CD4-positive, alpha-beta T cell (primary cell): ENCODE measurements at regions not wholly inside any gene's neighbourhood (a gene's known extent, or its start where the extent isn't known, plus 50 kb on each side); places are given as distances from the start of the nearest gene placed in this dataset.

Experiments used
- ATAC-seq: fragments of 200-7000 bp; cut with Tn5 transposase; one replicate; pipeline ENCODE4 v1.10.0; 2022; ENCODE audit warnings: mild to moderate bottlenecking; ENCODE audit not compliant: poor library complexity
- CTCF ChIA-PET: fragments of 350-600 bp; sonication (Branson Sonifier 250); formaldehyde crosslinking; loops from one replicate; lab custom pipeline; 2021; ENCODE audit warnings: antibody characterized with exemption, inconsistent platforms; lab: Charles Lee
- POLR2A ChIA-PET: fragments of 350-600 bp; sonication (Branson Sonifier 250); formaldehyde crosslinking; loops from one replicate; lab custom pipeline; 2021; ENCODE audit warnings: antibody characterized with exemption, inconsistent platforms; lab: Charles Lee
- DNase-seq, 14 experiments: peaks; one replicate each; pipeline ENCODE4 v3.0.0-alpha.2; 2013 to 2020; ENCODE audit warnings: mixed read lengths in 2 of 14
- H3K27ac ChIP-seq, 2 donors: one replicate each; pipeline versions ENCODE4 v1.5.1 to v1.7.0; 2013; ENCODE audit warnings: low read length in 2 of 2, low read depth in 1 of 2, mild to moderate bottlenecking in 1 of 2
- H3K27me3 ChIP-seq, 2 experiments: 1 replicate in 1 of 2; 2 replicates in 1 of 2; pipeline versions ENCODE4 v1.6.1 to v1.7.0; 2013; ENCODE audit warnings: low read length in 2 of 2, control low read depth in 1 of 2, mild to moderate bottlenecking in 1 of 2, moderate library complexity in 1 of 2; ENCODE audit not compliant: insufficient read depth in 2 of 2, control insufficient read depth in 1 of 2
- H3K36me3 ChIP-seq: one replicate; pipeline ENCODE4 v1.6.1; 2013; ENCODE audit warnings: low read length, control low read depth; ENCODE audit not compliant: insufficient read depth
- H3K4me1 ChIP-seq: one replicate; pipeline ENCODE4 v1.6.1; 2013; ENCODE audit warnings: low read length, control low read depth; ENCODE audit not compliant: insufficient read depth
- H3K4me3 ChIP-seq: one replicate; pipeline ENCODE4 v1.5.1; 2013; ENCODE audit warnings: mild to moderate bottlenecking, low read length, moderate library complexity
- H3K9me3 ChIP-seq, 2 experiments: 1 replicate in 1 of 2; 2 replicates in 1 of 2; pipeline versions ENCODE4 v1.6.1 to v1.7.0; 2013; ENCODE audit warnings: low read length in 2 of 2, mild to moderate bottlenecking in 2 of 2, control low read depth in 1 of 2, moderate library complexity in 1 of 2; ENCODE audit not compliant: control insufficient read depth in 1 of 2, insufficient read depth in 1 of 2
- H3K27ac Mint-ChIP-seq: one replicate; pipeline ENCODE4 v1.8.0; 2020; ENCODE audit warnings: mixed read lengths
- H3K27me3 Mint-ChIP-seq: one replicate; pipeline ENCODE4 v1.8.0; 2021; ENCODE audit warnings: mixed read lengths
- H3K36me3 Mint-ChIP-seq: one replicate; pipeline ENCODE4 v1.8.0; 2021; ENCODE audit warnings: low read depth, mixed read lengths
- H3K4me1 Mint-ChIP-seq: one replicate; pipeline ENCODE4 v1.8.0; 2021; ENCODE audit warnings: low read depth, mixed read lengths
- H3K4me3 Mint-ChIP-seq: one replicate; pipeline ENCODE4 v1.8.0; 2020; ENCODE audit warnings: mild to moderate bottlenecking, mixed read lengths
- H3K9me3 Mint-ChIP-seq: one replicate; pipeline ENCODE4 v1.8.0; 2020; ENCODE audit warnings: mixed read lengths
- CTCF ChIP-seq: fragments of 200-600 bp; IDR thresholded peaks from one replicate; pipeline ENCODE4 v1.8.0; 2022; ENCODE audit warnings: antibody characterized with exemption, mild to moderate bottlenecking
- intact Hi-C, 2 experiments: fragments of 100-400 bp; cut with DNase I in 1 of 2; cut with micrococcal nuclease in 1 of 2; formaldehyde crosslinking; loops; one replicate each; pipeline versions ENCODE4 v1.15.1 to v1.9.0; 2023 to 2025; cut with DNase I, micrococcal nuclease

GRCh38 chr1:220962031-220962751 lies 82.9 kb downstream of the HLX start:
- POLR2A ChIA-PET, result no interaction called here

GRCh38 chr1:220966041-220966440 lies 86.8 kb downstream of the HLX start:
- ATAC-seq (no peak), DNase-seq (no peak)
- Mint-ChIP-seq H3K27ac (no peak overlapping the region), H3K4me1 (no peaks in the 10 kb centered on the region), H3K27me3 (peaks cover 6% of the 10 kb centered on the region), H3K9me3 (peaks cover 10% of the 10 kb centered on the region), H3K4me3 (no peak overlapping the region), H3K36me3 (no peaks in the 10 kb centered on the region)
- CTCF ChIA-PET, result no interaction called here
- no peaks in the 10 kb centered on the region for H3K27me3 ChIP-seq
- POLR2A ChIA-PET, result no interaction called here
- TF ChIP-seq CTCF, result no peak
- intact Hi-C loops, result no loop called here
- H3K36me3 ChIP-seq, result no peaks in the 10 kb centered on the region
- H3K4me3 ChIP-seq, result no peak overlapping the region
- H3K27ac ChIP-seq, result no peak overlapping the region
- no peaks in the 10 kb centered on the region for H3K4me1 ChIP-seq
- H3K9me3 ChIP-seq, result peaks cover 0 to 9% of the 10 kb centered on the region in 2 experiments

More at GRCh38 chr1:220962031-220962751, 82.9 kb downstream of the HLX start:
- no peak overlapping the region for H3K27ac ChIP-seq
- ATAC-seq (no peak), DNase-seq (peak in 2 of 14 experiments; percentile 19 to 47)
- H3K4me1 ChIP-seq, result no peaks in the 10 kb centered on the region
- no peaks in the 10 kb centered on the region for H3K36me3 ChIP-seq
- no peak for TF ChIP-seq CTCF
- peaks cover 0 to 5% of the 10 kb centered on the region in 2 experiments for H3K9me3 ChIP-seq
- Mint-ChIP-seq H3K4me3 (no peak overlapping the region), H3K27ac (no peak overlapping the region), H3K9me3 (peaks cover 10% of the 10 kb centered on the region), H3K4me1 (no peaks in the 10 kb centered on the region), H3K27me3 (peaks cover 6% of the 10 kb centered on the region), H3K36me3 (no peaks in the 10 kb centered on the region)
- no peak overlapping the region for H3K4me3 ChIP-seq
- intact Hi-C loops, result no loop called here
- no peaks in the 10 kb centered on the region for H3K27me3 ChIP-seq
- CTCF ChIA-PET, result no interaction called here

- Mint-ChIP-seq H3K36me3 (no peaks in the 10 kb centered on the region), H3K4me3 (no peak overlapping the region), H3K9me3 (peaks cover 10% of the 10 kb centered on the region), H3K27ac (no peak overlapping the region), H3K4me1 (no peaks in the 10 kb centered on the region), H3K27me3 (peaks cover 5% of the 10 kb centered on the region)
- H3K4me1 ChIP-seq, result no peaks in the 10 kb centered on the region
- intact Hi-C loops, result no loop called here
- no peak for TF ChIP-seq CTCF
- no peaks in the 10 kb centered on the region for H3K36me3 ChIP-seq
- ATAC-seq (no peak), DNase-seq (no peak)
- POLR2A ChIA-PET, result no interaction called here
- peaks cover 0 to 9% of the 10 kb centered on the region in 2 experiments for H3K9me3 ChIP-seq
- H3K4me3 ChIP-seq, result no peak overlapping the region
- H3K27ac ChIP-seq, result no peak overlapping the region
- CTCF ChIA-PET, result no interaction called here
- H3K27me3 ChIP-seq, result no peaks in the 10 kb centered on the region
Observed at GRCh38 chr1:220966473-220966872, 87.2 kb downstream of the HLX start.
